Left renal pelvis (tissue), 4 donors: ENCODE measurements at regions not wholly inside any gene's neighbourhood (a gene's known extent, or its start where the extent isn't known, plus 50 kb on each side); places are given as distances from the start of the nearest gene placed in this dataset.

Source experiments
- DNase-seq, 4 donors: peaks; one replicate each; pipeline ENCODE4 v3.0.0-alpha.2; 2013; ENCODE audit warnings: low read depth in 4 of 4, low spot score in 3 of 4

GRCh38 chr3:23663661-23664186 lies 142.0 kb upstream of the UBE2E1 start:
- no peak for DNase-seq

- no peak for DNase-seq
Observed at GRCh38 chr3:23664459-23664858, 141.3 kb upstream of the UBE2E1 start.

GRCh38 chr3:23665741-23666140 lies 140.0 kb upstream of the UBE2E1 start:
- DNase-seq: no peak

- no peak for DNase-seq
Observed at GRCh38 chr3:23666818-23667217, 138.9 kb upstream of the UBE2E1 start.

GRCh38 chr3:23667536-23668429 lies 138.0 kb upstream of the UBE2E1 start:
- DNase-seq: no peak

- DNase-seq: no peak
Observed at GRCh38 chr3:23668430-23668904, 137.3 kb upstream of the UBE2E1 start.

GRCh38 chr3:23669541-23670255 lies 136.1 kb upstream of the UBE2E1 start:
- DNase-seq: no peak

- DNase-seq: no peak
Observed at GRCh38 chr3:23671851-23672589, 133.7 kb upstream of the UBE2E1 start.

GRCh38 chr3:23672628-23673027 lies 133.1 kb upstream of the UBE2E1 start:
- no peak for DNase-seq

- DNase-seq: no peak
Observed at GRCh38 chr3:23675010-23675409, 130.7 kb upstream of the UBE2E1 start.

- no peak for DNase-seq
Observed at GRCh38 chr3:23676093-23676492, 129.7 kb upstream of the UBE2E1 start.

- no peak for DNase-seq
Observed at GRCh38 chr3:23682646-23683045, 123.1 kb upstream of the UBE2E1 start.

- peak in 1 of 4 donors; percentile 37 for DNase-seq
Observed at GRCh38 chr3:23685541-23686258, 120.1 kb upstream of the UBE2E1 start.

GRCh38 chr3:23686519-23686918 lies 119.2 kb upstream of the UBE2E1 start:
- DNase-seq: no peak

GRCh38 chr3:23691357-23691895 lies 114.3 kb upstream of the UBE2E1 start:
- no peak for DNase-seq

GRCh38 chr3:23696842-23697241 lies 108.9 kb upstream of the UBE2E1 start:
- DNase-seq: no peak

- DNase-seq: no peak
Observed at GRCh38 chr3:23697416-23697815, 108.3 kb upstream of the UBE2E1 start.

GRCh38 chr3:23698652-23699313 lies 107.0 kb upstream of the UBE2E1 start:
- no peak for DNase-seq

- DNase-seq: no peak
Observed at GRCh38 chr3:23700616-23701015, 105.1 kb upstream of the UBE2E1 start.
